NCI-H2171 treated with DMSO at 0.1 percent for 48 hours (cell line): ENCODE measurements at regions not wholly inside any gene's neighbourhood (a gene's known extent, or its start where the extent isn't known, plus 50 kb on each side); places are given as distances from the start of the nearest gene placed in this dataset.

Experiments used
- DNase-seq: peaks from one replicate; lab custom pipeline; 2025; lab: John Stamatoyannopoulos, UW

DNA sequence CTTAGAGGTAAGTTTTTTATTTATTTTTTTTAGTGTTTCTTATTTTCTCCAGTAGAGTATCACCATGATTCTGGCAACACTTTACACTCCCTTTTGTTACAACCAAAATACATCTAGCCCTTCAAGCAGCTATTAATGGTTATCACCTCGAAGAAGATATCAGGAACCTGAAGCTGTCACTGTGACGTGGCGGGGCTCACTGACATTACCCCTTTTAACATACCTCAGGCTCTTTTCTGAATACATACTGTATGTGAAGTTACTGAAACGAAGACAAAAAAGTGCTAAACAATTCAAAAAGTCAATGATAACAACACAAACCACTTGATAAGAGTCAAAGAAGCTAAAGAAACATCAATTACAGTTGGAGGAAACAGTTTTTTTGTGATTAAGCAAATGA is 1218.7 kb downstream of the EFNB2 start:
- DNase-seq, result no peak

DNA sequence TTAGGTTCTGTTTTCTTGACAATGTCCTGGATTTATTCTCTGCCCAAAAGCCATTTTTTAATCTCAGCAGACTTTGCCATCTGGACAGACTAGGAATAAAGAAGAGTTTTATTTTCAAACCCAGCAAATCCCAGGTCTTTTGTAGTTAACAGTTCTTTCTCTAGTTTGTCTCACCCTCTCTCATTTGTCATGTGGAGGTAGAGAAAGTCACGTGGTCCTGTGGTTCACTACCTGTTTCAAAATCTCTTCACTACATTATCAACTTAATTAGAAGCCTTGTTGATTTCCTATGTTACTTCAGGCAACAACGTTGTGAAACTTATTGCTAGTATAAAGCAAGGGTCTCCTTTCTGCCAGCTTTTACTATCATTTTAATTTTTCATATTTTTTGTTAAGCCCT is 1222.6 kb downstream of the EFNB2 start:
- no peak for DNase-seq

DNA sequence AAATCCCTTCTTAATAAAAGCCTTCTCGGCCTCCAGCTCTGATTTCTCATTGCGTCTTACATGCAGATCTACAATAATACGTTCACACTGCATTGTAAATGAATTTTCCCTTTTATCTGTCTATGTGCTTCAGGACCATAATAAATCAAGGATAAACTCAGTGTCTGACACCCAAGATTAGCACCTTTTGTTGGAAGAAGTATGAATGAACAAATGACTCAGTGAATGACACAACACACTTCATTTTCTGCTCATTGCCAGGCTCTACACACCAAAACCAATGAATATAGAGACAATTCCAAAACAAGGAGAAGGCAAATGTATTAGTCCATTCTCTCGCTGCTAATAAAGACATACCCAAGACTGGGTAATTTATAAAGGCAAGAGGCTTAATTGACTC is 1224.4 kb downstream of the EFNB2 start:
- no peak for DNase-seq

DNA sequence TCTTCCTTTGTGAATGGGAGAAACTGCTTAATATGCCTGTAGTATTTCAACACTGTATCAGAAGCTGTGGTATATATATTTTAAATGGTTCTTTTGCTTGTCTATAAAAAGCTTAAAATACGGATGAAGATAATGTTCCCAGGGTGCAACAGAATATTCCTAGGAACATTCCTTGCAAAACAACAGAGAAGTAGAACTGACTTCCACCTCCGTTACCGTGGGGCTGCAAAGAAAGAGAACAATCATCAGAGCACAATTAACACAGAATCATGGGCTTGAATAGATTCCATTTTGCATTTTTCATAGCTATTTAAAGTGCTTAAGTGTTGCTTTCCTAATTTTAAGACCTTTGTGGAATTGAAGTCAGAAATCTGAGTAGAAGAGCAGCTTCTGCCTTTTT is 1227.7 kb downstream of the EFNB2 start:
- no peak for DNase-seq

DNA sequence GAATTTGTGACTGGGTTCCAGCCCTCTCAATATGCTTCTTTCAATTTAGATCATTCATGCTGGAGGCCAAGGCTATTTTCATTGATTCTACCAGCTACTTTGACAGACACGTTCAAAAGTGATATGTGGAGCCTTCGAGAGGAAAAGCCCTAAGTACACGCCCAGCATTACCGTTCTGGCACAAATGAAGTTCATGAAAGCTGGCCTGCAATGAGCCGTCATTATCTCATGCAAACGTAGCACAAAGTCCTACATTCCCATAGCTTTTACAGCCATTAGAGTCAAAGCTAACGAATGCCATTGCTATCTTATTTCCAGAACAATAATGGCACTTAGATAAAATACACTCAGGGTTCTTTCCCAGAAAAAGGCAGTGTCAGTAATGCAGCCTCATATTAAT is 1237.6 kb downstream of the EFNB2 start:
- DNase-seq, result no peak

DNA sequence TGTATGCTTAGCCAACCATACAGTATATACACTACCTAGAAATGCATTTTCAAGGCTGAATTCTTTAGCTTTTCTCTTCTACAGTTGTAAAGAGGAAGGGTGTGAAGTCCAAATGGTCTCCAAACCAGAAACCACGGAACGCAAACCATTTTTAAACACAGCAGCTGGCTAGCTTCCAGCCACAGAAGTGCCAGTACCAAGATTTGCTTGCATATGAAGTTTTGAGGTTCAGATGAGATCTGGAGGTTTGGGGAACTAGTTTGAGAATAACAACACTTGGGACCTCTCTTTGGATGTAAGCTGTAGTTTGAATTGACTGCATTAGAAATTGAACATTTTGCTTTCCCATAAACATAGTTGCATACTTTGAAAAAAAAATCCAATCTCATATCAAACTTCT is 1243.5 kb downstream of the EFNB2 start:
- DNase-seq, result no peak

DNA sequence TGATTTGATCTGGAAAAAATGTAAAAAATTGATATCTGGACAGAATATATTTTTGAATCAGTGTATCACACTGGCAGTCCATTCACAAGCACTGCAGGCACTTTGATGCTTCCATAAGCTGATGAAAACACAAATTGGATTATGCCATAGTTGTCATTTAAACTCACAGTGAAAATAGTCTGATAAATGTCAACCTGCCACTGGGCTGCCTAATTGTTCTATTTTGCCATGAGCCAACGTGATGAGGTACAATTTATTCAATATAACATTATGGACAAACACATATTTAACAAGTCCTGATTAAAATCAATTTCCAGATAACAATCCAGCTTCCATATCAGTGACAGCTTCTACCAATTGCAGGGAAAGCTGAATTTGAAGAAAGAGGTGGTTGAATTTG is 1244.9 kb downstream of the EFNB2 start:
- DNase-seq, result no peak

DNA sequence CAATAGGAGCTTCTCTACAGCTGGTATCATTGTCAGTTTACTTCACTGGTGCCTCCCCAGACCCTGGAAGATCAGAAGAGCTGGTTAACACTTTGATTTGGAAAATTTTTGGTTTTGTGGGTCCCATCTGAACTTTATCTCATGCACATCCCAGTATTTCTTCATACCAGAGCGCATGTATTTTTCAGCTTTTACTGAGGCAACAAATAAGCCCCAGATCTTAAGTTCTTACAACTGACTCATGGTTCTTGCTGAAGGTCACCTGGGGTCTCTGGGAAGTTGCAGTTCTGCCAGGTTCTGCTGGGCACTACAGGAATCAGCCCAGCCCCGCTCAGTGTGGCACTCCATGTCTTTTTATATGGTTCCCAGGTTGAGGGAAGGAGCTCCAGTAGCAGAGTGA is 1249.9 kb downstream of the EFNB2 start:
- no peak for DNase-seq

DNA sequence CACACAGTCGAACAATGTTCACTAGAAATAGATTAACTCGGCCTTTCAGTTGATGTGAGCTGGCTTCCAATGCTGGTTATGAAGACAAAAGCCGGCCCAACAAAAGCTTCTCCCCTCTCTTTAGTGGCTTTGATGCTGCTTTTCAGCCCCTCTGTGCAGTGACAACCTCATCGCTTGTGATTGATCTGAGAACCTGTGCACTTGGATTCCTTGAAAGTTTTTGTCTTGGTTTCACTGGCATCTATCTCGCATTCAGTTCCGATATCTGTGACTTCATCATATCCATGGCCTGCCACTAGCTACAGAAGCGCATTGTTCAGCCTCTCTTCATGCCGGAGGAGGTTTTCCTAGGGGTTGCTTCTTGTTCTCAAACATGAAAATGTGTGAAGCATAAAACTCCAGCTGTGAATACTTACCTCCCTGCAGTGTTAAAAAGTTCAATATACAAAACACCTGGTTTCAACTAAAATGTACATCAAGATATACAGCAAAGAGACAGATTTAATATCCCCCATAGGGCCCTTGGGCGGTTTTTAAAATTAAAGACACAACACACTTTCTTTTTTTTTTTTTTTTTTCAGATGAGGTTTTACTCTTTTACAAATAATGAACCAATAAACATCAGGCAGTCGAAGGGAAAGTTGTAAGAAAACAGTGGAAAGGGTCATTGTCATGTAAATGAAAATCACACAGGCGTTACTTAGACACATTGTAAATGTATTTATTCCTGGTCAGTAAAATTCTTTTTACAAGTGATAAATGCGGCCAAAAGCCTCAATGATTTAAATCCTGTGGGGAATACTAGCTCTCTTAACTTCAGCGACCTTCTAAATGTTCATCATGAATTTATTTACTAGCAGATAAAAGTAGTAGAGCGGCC is 1252.8 kb downstream of the EFNB2 start:
- no peak for DNase-seq

DNA sequence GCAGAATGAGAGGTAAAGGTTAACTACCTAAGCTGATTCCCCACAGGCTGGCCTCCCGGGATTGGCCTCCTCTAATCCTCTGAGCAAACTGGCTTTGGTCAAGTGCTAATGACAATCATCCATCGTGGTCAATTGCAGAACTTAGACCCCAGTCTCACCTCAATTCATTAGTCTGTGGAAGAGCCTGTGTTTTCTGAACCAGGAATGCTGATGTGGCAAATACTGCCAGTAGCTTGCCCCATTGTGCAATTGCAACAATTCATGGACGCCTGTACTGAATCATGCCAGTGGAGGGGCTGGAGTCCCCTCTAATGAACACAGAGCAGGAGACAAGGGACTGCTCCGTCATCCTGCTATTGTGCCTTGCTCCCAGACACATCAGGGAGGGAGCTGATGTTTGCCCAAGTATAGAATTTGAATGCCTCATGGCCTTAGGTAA is 1256.5 kb downstream of the EFNB2 start:
- peak; percentile 21 for DNase-seq

DNA sequence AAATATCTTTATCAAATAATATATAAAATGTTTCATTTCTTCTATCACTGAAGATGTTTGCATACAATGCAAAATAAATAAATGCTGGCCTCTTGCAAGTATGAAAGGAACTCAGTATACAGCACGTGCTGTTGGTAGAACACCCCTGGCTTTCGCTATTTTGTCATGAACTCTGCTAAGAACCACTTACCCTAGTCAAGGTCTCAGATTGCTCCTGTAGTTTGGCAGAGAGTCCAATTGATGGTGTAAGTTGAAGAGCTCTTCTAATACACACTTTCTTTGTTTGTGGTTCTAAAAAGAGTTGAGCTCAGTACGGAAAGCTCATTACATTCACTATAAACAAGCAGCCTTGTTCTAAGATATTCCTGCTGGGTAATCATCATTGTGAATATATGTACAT is 1258.9 kb downstream of the EFNB2 start:
- DNase-seq, result no peak

DNA sequence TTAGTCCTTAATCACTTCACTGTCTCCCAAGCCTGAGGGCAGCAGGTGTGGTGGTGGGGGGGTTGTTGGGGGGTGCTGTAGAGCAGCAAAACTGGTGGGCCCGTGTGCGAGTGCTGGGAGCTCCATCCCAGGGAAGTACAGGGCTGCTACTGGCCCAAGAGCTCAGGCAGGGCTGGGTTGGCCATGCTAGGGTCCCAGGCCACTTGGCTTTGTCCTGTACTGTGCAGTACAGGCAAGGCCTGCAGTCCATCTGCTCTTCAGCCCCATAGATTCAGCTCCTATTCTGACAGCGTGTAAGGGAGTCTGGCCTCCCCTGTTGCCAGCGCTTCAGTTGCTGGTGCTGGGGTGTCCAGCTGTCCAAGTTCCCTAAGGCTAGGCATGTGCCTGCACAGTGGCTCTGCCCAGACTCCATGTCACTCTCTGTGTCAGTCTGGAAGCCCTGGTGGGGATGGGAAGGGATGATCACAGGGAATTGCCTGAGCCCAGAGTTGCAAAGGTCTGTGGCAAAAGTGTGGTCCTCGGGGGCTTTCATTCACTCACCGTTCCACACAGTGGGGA is 1261.7 kb downstream of the EFNB2 start:
- no peak for DNase-seq

DNA sequence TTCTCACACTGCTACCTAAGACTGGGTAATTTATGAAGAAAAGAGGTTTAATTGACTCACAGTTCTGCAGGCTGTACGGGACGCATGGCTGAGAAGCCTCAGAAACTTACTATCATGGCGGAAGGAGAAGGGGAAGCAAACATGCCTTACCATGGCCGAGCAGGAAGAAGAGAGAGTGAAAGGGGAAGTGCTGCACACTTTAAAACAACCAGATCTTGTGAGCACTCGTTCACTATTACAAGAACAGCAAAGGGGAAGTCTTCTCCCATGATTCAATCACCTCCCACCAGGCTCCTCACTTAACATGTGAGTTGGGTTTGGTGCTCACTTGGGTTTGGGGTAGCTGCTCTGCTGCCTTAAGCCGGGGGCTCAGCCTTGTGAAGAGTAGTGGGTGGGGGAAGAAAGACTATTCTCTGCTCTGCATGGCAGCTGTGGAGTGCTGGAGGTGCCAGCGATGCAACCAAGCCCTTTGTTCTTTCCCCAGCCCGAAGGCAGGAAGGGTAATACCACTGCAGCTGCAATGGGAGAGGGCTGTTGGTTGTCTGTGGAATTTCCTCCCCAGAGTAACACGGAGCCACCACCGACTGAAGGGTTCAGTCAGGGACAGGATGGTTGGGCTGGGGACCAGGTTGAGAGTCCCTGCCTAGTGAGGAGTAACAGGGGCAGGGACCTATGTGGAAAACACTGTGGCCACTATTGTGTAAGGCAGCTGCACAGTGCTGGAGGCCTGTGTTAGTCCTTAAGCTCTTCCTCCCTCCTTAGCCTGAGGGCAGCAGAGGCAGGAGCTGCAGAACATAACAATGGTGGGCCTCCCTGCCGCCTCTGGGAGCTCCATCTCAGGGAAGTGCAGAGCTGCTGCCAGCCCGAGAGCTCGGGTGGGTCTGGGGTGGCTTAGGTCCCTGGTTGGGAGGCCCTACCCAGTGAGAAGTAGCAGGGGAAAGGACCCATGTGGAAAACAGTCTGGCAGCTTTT is 1262.5 kb downstream of the EFNB2 start:
- DNase-seq, result no peak

DNA sequence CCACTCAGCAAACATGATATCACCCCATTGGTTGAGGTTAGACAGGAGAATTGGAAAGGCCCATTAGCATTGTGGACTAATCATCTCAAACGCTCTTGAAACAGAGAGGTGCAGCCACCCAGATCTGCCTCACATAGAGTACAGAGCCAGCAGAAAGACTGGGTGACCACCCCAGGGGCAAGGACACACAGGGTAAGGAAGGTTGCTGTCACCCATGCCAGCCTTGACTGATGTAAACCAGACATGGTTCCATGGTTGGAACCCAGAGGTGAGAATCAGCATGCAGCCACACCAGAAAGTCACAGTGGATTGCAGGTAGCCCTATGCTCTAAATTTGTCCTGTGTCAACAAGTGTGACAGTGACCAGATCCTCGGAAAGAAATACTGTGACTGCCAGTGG is 1268.8 kb downstream of the EFNB2 start:
- DNase-seq, result no peak

DNA sequence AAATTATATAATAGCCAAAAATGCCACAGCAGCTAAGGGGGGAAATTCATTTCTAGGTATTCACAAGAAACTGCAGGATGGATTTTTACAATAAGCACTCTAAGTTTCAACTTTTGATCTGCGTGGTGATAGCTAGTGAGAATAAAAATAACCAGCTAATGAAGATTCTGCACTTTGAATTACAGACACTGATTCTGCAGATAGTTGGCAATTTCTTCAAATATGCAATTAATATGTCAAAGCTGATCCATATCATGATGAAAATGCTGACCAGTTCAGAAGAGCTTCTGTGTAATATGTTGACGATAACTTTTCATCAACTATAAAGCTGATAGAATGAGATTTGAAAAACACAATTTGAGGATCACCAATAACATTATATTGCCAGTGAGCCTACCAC is 1272.9 kb downstream of the EFNB2 start:
- no peak for DNase-seq

DNA sequence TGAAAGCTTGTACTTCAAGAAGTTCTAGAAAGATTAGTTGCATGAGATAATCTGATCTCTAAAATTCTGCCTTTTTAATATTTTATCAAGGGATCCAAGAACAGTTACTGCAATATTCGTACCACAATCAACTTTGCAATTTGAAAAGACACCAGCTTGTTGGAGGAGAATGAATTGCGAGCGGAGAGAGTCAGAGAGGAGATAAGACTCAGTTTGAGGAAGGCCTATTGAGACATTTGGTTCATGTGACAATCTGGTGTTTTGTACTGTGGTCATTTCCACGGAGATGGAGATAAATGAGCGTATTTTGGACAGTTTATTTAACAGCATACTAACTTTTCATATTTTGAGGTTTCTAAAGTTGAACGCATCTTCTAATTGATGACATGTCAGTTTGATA is 1276.0 kb downstream of the EFNB2 start:
- DNase-seq, result no peak

DNA sequence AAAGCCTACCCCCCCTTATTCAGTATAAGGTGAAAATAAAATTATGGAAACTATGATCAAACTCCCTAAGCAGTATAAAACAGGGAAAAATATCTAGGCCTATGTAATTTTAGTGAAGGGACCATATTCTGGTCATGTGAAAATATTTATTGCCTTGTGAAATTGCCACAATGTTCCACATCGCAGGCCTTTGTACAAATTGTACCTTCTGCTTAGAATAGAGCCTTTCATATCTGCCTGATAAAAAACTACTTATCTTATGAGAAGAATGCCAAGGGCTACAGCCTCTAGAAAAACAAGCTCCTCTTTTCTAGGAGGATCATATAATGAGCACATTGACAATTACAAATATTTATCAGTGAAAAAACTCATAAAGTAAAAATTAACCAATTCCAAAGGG is 1280.0 kb downstream of the EFNB2 start:
- no peak for DNase-seq

DNA sequence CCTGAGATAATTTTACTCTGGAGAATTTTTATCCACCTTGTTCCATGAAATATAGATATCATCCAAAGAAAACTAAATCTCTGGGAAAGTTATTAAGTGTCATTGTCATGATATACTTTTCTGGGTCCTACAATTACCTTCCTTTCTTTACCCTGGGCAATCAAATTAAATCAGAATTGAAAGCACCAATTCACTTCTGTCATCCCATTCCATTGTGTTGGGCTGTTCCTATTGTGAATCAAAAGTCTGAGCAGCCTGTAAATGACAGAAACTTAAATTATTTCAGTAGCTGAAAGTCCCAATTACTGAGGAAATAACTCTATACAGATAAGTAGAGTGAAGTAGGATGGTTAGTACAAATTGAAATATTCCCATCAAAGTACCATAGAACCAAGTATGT is 1284.2 kb downstream of the EFNB2 start:
- DNase-seq, result no peak

DNA sequence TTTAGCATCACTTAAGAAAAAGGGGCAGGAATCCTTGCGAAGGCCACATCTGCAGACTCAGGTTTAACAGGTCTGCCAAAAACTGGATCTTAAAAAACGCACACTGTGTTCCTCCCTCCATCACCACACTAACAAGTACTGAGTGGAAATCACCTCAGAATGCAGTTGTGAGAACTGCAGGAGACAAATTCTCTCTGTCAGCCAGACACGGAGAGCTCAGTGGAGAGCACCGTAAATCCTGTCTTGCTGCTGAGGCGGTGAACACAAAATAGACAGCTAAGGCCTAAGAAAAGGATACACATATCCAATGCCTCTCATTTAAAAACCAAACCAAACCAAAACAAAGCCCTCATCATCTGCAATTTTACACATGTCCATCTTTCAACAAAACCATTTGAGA is 1287.6 kb downstream of the EFNB2 start:
- DNase-seq, result no peak

DNA sequence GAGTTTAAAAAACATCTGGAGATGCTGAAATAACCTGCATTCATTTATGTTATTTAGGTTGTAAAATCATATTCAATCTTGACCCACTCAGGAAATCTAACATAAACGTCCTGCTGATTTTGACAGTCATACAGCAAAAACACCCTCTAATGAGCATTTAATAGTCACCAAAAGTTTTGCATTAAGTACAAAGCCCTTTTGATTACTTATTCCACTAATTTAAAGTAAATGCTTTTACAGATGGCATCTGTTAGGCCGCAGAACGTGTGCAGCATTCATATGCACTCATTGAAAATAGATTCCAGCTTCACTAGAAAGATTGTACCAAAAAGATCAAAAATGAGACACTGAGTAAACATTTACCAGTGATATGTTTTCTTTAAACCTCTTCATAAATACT is 1295.1 kb downstream of the EFNB2 start:
- DNase-seq, result no peak

DNA sequence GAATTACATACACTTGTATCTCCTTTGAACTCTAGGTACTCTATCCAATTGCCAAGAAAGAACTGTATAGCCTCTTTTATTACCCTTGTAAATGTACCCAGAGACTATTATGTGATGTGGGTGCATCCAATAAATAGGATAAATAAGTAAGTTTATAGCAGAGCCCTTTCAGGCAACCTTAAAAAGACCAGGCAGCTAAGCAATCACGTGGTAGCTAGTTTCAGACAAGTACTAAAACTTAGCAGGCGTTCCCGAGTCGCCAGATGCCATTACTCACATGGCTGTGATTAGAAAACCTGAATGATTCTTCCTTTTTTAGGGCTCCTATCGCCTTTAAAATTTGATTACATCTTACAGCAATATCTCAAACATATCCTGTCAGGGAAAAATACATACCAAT is 1303.0 kb downstream of the EFNB2 start:
- DNase-seq, result no peak

DNA sequence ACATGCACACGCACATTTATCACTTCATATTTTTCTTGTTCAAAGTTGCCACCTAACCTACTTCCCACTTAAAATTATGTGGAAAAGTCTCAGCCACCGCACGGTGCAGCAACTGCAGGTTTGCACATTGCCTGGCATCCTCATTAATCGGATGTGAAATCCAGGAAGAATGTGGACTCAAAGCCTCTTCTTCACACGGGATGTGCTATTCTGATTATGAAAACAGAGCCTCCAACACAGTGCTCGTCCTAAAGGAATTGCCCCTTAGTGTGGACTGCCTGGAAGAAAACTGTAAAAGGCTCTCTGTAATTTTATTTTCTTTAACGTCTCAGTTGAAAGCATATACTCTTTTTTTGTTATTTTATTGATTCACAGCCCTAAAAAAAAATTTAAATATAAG is 1303.5 kb downstream of the EFNB2 start:
- no peak for DNase-seq

DNA sequence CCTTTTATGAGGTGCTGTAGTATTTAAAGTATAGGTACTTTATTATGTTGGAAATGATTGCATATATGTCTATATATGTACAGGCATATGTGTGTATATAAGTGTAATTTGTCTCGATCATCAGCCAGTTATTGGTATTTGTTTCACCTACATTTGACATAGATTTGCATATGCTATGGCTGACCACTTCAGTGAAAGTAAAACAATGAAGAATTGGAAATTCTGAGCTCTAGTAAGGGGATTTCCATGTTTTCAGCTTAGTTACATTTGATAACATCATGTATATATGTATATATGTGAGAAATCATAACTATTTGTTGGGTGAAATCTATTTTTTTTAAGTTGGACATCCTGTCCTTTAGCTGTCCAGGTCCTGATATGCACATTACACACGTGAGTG is 1303.9 kb downstream of the EFNB2 start:
- DNase-seq, result no peak
